ENCODE measurements at regions not wholly inside any gene's neighbourhood (a gene's known extent, or its start where the extent isn't known, plus 50 kb on each side); places are given as distances from the start of the nearest gene placed in this dataset.

DNA sequence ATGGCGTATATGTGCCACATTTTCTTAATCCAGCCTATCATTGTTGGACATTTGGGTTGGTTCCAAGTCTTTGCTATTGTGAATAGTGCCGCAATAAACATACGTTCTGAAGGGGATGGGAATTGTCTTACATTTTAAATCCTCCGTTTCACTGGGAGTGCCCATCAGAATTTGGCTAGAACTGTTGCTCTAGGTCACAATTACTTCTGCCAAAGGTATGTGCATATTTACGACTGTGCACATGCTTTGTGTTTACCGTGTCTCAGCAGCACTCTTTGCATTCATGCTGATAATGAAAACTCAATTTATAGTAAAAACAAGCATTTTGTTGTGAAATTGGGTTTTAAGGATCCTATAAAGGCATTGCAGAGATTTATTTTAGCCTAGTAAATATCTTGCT, 151.9 kb upstream of the ZNF618 start:
- Histone ChIP-seq H3K4me1 (no peaks in the 10 kb centered on the region), H3K27ac (no peak overlapping the region), H3K27me3 (no peaks in the 10 kb centered on the region), H3K36me3 (no peaks in the 10 kb centered on the region), H3K4me3 (no peak overlapping the region), H3K9me3 (peaks cover 0 to 30% (median 0%) of the 10 kb centered on the region in 3 donors)
- TF ChIP-seq, protein P1, sequence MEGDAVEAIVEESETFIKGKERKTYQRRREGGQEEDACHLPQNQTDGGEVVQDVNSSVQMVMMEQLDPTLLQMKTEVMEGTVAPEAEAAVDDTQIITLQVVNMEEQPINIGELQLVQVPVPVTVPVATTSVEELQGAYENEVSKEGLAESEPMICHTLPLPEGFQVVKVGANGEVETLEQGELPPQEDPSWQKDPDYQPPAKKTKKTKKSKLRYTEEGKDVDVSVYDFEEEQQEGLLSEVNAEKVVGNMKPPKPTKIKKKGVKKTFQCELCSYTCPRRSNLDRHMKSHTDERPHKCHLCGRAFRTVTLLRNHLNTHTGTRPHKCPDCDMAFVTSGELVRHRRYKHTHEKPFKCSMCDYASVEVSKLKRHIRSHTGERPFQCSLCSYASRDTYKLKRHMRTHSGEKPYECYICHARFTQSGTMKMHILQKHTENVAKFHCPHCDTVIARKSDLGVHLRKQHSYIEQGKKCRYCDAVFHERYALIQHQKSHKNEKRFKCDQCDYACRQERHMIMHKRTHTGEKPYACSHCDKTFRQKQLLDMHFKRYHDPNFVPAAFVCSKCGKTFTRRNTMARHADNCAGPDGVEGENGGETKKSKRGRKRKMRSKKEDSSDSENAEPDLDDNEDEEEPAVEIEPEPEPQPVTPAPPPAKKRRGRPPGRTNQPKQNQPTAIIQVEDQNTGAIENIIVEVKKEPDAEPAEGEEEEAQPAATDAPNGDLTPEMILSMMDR (IDR thresholded peaks at IDR 0.05): no peak
- TF ChIP-seq POLR2A (IDR thresholded peaks at IDR 0.05) (no peak), POLR2AphosphoS5 (IDR thresholded peaks at IDR 0.05) (no peak), EP300 (IDR thresholded peaks at IDR 0.05) (no peak)
- 63 to 100% methylated on average over 1 to 6 of the region's 6 CpGs for WGBS, 2 donors (ENCODE audit: low coverage in 1 of 2)
- no peak for ATAC-seq

DNA sequence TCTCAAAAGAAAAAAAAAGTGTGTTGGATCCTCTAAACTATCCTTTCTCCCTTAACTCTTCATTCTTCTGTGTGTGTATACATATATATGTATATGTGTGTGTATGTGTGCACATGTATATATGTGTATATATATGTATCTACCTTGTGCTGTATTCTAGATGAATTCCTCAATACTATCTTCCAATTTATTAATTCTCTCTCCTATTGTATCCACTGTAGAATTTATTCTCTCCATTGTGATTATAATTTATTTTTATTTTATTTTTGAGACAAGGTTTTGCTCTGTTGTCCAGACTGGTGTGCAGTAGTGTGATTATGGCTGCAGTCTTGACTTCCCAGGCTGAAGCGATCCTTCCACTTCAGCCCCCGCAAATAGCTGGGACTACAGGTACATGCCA, 147.1 kb upstream of the ZNF618 start:
- H3K4me1 ChIP-seq: no peaks in the 10 kb centered on the region
- no peak overlapping the region for H3K4me3 ChIP-seq
- H3K27me3 ChIP-seq: no peaks in the 10 kb centered on the region
- TF ChIP-seq EP300 (IDR thresholded peaks at IDR 0.05) (no peak), POLR2AphosphoS5 (IDR thresholded peaks at IDR 0.05) (no peak), POLR2A (IDR thresholded peaks at IDR 0.05) (no peak)
- TF ChIP-seq, protein P1 (IDR thresholded peaks at IDR 0.05): no peak
- H3K36me3 ChIP-seq: no peaks in the 10 kb centered on the region
- 94 to 95% methylated on average over 2 of the region's 2 CpGs for WGBS, 2 donors (ENCODE audit: low coverage in 1 of 2)
- H3K27ac ChIP-seq: no peak overlapping the region
- H3K9me3 ChIP-seq: peaks cover 0 to 35% (median 0%) of the 10 kb centered on the region in 3 donors
- no peak for ATAC-seq

DNA sequence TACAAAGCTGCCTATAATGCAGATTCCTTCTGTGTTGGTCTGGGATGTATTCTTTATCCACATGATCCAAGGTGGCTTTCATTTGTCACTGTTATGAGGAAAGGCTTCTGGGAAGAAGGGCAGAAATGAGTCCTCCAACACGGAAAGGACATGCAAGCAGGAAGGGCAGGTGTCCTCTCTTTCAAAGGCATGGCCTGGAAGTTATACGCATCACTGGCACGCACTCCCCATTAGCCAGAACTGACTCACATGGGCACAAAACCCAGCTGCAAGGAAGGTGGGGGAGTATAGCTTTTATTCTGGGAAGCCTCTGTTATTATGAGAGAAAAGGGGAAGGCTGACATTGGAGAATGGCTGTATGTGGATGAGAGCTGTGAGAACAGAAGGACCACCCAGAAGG, 141.3 kb upstream of the ZNF618 start:
- WGBS, 2 donors (ENCODE audit: low coverage in 1 of 2): 50 to 90% methylated on average over 1 to 2 of the region's 3 CpGs
- no peaks in the 10 kb centered on the region for H3K4me1 ChIP-seq
- no peaks in the 10 kb centered on the region for H3K27me3 ChIP-seq
- H3K4me3 ChIP-seq: no peak overlapping the region
- no peak for TF ChIP-seq POLR2AphosphoS5 (IDR thresholded peaks at IDR 0.05)
- no peak for TF ChIP-seq EP300 (IDR thresholded peaks at IDR 0.05)
- TF ChIP-seq POLR2A (IDR thresholded peaks at IDR 0.05): no peak
- TF ChIP-seq, protein P1 (IDR thresholded peaks at IDR 0.05): no peak
- no peak for ATAC-seq
- H3K9me3 ChIP-seq: peaks cover 0 to 18% (median 0%) of the 10 kb centered on the region in 3 donors
- H3K36me3 ChIP-seq: no peaks in the 10 kb centered on the region
- no peak overlapping the region for H3K27ac ChIP-seq

DNA sequence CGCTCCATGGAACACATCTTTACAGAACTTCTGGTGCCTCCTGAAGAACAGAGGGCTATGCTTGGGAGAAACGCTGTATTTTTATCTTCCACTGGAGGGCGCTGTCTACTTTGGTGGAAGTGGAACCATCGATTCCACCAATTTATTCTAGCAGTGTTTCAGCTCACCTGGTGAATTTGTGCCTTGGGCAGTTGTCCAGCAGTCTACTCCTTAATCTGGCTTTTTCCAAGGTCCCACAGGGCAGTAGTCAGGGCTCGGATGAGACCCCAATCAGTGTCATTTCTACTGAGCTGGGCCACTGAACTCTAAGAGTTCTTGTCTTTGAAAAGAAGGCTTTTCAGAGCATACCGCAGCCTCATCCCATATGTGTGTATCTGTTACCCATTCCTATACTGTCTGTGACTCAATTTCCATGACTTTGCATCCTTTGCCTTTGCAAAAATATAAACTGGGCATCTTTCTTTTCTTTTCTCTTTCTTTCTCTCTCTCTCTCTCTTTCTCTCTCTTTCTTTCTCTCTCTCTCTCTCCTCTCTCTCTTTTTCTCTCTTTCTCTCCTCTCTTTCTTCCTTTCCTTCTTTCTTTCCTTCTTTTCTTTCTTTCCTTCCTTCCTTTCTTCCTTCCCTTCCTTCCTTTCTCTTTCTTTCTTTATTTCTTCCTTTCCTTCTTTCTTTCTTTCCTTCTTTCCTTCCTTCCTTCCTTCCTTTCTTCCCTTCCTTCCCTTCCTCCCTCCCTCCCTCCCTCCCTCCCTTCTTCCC, 138.4 kb upstream of the ZNF618 start:
- no peak for TF ChIP-seq POLR2A (IDR thresholded peaks at IDR 0.05)
- TF ChIP-seq POLR2AphosphoS5 (IDR thresholded peaks at IDR 0.05): no peak
- TF ChIP-seq, protein P1 (IDR thresholded peaks at IDR 0.05): peak; percentile 7 to 46 (median 37)
- Histone ChIP-seq H3K4me1 (no peaks in the 10 kb centered on the region), H3K27ac (no peak overlapping the region), H3K36me3 (no peaks in the 10 kb centered on the region), H3K27me3 (peaks cover 14% of the 10 kb centered on the region), H3K9me3 (no peaks in the 10 kb centered on the region), H3K4me3 (no peak overlapping the region)
- WGBS, 2 donors (ENCODE audit: low coverage in 1 of 2): 29 to 33% methylated on average over 6 of the region's 6 CpGs
- no peak for ATAC-seq

DNA sequence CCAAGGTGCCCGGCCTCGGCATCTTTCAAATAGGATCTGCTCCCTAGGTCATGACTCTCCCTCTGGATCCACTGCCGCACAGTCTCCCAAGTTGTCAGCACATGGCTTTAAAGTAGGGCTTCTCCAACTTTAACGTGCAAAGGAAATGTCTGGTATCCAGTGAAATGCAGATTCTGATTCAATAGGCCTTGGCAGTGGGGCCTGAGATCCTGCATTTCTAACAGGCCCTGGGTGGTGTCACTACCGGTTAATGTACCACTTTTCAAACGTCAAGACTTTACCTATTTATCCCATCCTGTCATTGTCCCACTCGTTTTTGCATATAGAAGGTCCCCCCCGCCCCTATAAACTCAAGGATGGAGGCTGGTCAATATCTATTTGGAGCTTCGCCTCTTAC, 137.6 kb upstream of the ZNF618 start:
- Histone ChIP-seq H3K9me3 (no peaks in the 10 kb centered on the region), H3K27ac (no peak overlapping the region), H3K27me3 (peaks cover 22% of the 10 kb centered on the region), H3K4me3 (no peak overlapping the region), H3K36me3 (no peaks in the 10 kb centered on the region), H3K4me1 (no peaks in the 10 kb centered on the region)
- TF ChIP-seq EP300 (IDR thresholded peaks at IDR 0.05) (no peak), POLR2A (IDR thresholded peaks at IDR 0.05) (no peak), POLR2AphosphoS5 (IDR thresholded peaks at IDR 0.05) (no peak)
- TF ChIP-seq, protein P1 (IDR thresholded peaks at IDR 0.05): no peak
- no peak for ATAC-seq
- 72% methylated on average over 9 of the region's 9 CpGs; no CpG with 5 or more reads in 1 of the 2 donors for WGBS, 2 donors (ENCODE audit: low coverage in 1 of 2)
